ENCODE measurements at regions not wholly inside any gene's neighbourhood (a gene's known extent, or its start where the extent isn't known, plus 50 kb on each side); places are given as distances from the start of the nearest gene placed in this dataset.

DNA sequence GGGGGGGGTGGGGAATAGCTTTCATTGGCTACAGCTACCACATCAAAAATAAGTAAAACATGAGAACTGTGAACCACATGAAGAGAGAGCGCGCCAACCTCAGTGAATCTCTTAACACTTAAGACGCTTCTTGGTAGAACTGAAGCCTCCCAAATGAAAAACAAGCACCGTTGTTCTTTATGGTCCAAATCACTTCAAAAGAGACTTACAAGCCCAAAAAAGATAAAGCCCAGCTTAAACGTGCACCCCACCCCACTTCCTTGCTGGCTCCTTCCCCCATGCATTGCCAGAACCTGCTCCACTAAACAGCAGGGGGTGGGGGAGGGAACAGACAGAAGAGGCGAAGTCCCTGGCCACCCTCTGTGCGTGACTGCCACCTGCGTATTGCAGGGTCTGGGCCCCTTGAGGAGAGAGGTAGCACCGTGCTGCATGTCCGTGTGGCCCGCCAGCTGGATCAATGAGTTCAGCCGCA, 479.1 kb downstream of the FOXO1 start:
- ATAC-seq (ENCODE audit: poor library complexity) (peak; percentile 59), DNase-seq (peak; percentile 55 to 93 (median 72))
- peaks cover 99% of the 10 kb centered on the region for H3K4me1 Mint-ChIP-seq (ENCODE audit: low read depth)
- peak overlapping the region; percentile 99 for H3K27ac Mint-ChIP-seq
- ChIA-PET POLR2A (interaction anchor here (0.6 to 5.0 kb wide), 53 partner anchors 8 to 496 kb away, joined by 3 to 125 read pairs (median 6); partner anchors contain the start of gene FOXO1), CTCF (interaction anchor here (1.2 to 1.3 kb wide), 3 partner anchors 10 to 34 kb away, joined by 3 to 4 read pairs (median 3); no protein-coding TSS in a partner anchor)
- H3K27ac ChIP-seq (ENCODE audit: low read depth in 1 of 2, low read length in 2 of 2) = peak overlapping the region; percentile 71 to 76
- no peaks in the 10 kb centered on the region for H3K36me3 Mint-ChIP-seq (ENCODE audit: low read depth)
- H3K27me3 Mint-ChIP-seq = no peaks in the 10 kb centered on the region
- H3K4me3 Mint-ChIP-seq = peak overlapping the region; percentile 79
- peak overlapping the region; percentile 42 for H3K4me3 ChIP-seq (ENCODE audit: low read length)
- H3K36me3 ChIP-seq (ENCODE audit: insufficient read depth, low read length) = no peaks in the 10 kb centered on the region
- H3K4me1 ChIP-seq (ENCODE audit: insufficient read depth, low read length) = peaks cover 75% of the 10 kb centered on the region
- no peaks in the 10 kb centered on the region for H3K27me3 ChIP-seq (ENCODE audit: control insufficient read depth in 1 of 2, insufficient read depth in 2 of 2, low read length in 2 of 2)
- TF ChIP-seq, protein P1, sequence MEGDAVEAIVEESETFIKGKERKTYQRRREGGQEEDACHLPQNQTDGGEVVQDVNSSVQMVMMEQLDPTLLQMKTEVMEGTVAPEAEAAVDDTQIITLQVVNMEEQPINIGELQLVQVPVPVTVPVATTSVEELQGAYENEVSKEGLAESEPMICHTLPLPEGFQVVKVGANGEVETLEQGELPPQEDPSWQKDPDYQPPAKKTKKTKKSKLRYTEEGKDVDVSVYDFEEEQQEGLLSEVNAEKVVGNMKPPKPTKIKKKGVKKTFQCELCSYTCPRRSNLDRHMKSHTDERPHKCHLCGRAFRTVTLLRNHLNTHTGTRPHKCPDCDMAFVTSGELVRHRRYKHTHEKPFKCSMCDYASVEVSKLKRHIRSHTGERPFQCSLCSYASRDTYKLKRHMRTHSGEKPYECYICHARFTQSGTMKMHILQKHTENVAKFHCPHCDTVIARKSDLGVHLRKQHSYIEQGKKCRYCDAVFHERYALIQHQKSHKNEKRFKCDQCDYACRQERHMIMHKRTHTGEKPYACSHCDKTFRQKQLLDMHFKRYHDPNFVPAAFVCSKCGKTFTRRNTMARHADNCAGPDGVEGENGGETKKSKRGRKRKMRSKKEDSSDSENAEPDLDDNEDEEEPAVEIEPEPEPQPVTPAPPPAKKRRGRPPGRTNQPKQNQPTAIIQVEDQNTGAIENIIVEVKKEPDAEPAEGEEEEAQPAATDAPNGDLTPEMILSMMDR (IDR thresholded peaks at IDR 0.05) = no peak
- H3K9me3 ChIP-seq (ENCODE audit: control insufficient read depth in 1 of 2, insufficient read depth in 1 of 2, low read length in 2 of 2) = no peaks in the 10 kb centered on the region
- H3K9me3 Mint-ChIP-seq = no peaks in the 10 kb centered on the region
- intact Hi-C loops (cut with DNase I, micrococcal nuclease) = loop anchor here (1.0 to 5.0 kb wide), 10 partner anchors 17 to 480 kb away; partner anchors contain the start of gene FOXO1 (in 2 of the 2)

DNA sequence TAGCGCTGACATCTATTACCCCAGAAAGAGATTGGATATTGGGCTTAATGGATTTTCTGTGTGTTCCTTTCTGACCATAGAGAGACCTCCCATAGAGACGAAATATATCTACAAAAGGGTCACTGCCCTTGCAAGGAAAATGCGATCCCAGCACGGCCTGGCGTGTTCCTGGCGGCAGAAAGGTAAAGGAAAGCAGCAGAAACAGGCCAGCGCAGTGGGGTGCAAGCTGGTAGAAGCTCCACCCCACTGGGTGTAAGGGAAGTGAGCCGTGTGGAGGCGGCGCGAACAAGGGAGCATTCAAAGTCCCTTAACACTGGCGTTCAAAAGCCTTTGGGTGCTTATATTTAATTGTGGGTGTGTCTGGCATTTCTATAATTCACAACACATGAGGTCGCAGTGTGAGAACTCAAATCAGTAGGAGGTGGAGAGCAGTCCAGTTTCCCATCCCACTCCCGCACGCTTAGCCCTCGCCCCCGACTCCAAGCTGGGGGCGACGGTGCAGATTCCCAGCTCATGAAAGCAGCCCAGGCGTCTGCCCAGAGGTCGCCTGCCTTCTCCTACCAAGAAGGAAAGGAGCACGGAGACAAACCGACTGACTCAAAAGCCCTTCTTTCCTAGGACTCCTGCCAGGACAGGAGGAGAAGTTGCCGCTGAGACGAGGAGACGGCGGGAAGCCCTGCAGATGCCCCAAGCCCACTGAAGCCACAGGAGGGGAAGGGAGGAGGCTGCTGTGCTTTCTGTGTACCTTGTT, 478.4 kb downstream of the FOXO1 start:
- Mint-ChIP-seq H3K9me3 (no peaks in the 10 kb centered on the region), H3K27ac (peak overlapping the region; percentile 99), H3K4me1 (ENCODE audit: low read depth) (peaks cover 95% of the 10 kb centered on the region), H3K4me3 (peak overlapping the region; percentile 79), H3K27me3 (no peaks in the 10 kb centered on the region), H3K36me3 (ENCODE audit: low read depth) (no peaks in the 10 kb centered on the region)
- ChIA-PET POLR2A (interaction anchor here (0.7 to 5.0 kb wide), 43 partner anchors 9 to 495 kb away, joined by 3 to 125 read pairs (median 7); partner anchors contain the start of gene FOXO1), CTCF (interaction anchor here (1.2 kb wide), 2 partner anchors 12 to 33 kb away, joined by 3 to 4 read pairs; no protein-coding TSS in a partner anchor)
- TF ChIP-seq, protein P1 (IDR thresholded peaks at IDR 0.05) = peak; percentile 15
- DNase-seq (peak; percentile 51 to 83 (median 68)), ATAC-seq (ENCODE audit: poor library complexity) (peak; percentile 60)
- intact Hi-C loops (cut with DNase I, micrococcal nuclease) = loop anchor here (1.0 to 5.0 kb wide), 10 partner anchors 17 to 479 kb away; partner anchors contain the start of gene FOXO1 (in 2 of the 2)
- Histone ChIP-seq H3K27ac (ENCODE audit: low read depth in 1 of 2, low read length in 2 of 2) (peak overlapping the region; percentile 71 to 76), H3K4me1 (ENCODE audit: insufficient read depth, low read length) (peaks cover 78% of the 10 kb centered on the region), H3K36me3 (ENCODE audit: insufficient read depth, low read length) (no peaks in the 10 kb centered on the region), H3K27me3 (ENCODE audit: control insufficient read depth in 1 of 2, insufficient read depth in 2 of 2, low read length in 2 of 2) (no peaks in the 10 kb centered on the region), H3K9me3 (ENCODE audit: control insufficient read depth in 1 of 2, insufficient read depth in 1 of 2, low read length in 2 of 2) (no peaks in the 10 kb centered on the region), H3K4me3 (ENCODE audit: low read length) (peak overlapping the region; percentile 42)

DNA sequence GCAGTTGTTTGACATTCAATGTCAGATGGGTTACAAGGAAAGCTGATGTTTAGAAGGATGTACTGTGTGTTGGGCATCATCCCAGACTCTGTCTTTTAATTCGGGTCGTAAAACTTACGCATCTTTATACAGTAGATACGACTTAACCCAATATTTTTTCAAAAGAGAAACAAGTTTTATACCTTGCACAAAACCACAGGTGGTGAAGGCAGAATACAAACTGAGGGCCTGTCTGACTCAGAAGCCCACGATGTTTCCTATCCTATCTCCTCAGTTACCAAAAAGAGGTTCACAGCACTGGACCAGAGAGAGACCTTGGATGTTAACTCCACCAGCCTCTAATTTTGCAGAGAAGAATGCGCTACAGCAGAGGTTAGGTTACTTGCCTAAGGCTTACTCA, 477.0 kb downstream of the FOXO1 start:
- H3K4me3 Mint-ChIP-seq = peak overlapping the region; percentile 79
- Histone ChIP-seq H3K36me3 (ENCODE audit: insufficient read depth, low read length) (no peaks in the 10 kb centered on the region), H3K4me1 (ENCODE audit: insufficient read depth, low read length) (peaks cover 73% of the 10 kb centered on the region), H3K27ac (ENCODE audit: low read depth in 1 of 2, low read length in 2 of 2) (peak overlapping the region; percentile 60 to 71), H3K9me3 (ENCODE audit: control insufficient read depth in 1 of 2, insufficient read depth in 1 of 2, low read length in 2 of 2) (no peaks in the 10 kb centered on the region), H3K27me3 (ENCODE audit: control insufficient read depth in 1 of 2, insufficient read depth in 2 of 2, low read length in 2 of 2) (no peaks in the 10 kb centered on the region), H3K4me3 (ENCODE audit: low read length) (no peak overlapping the region)
- H3K27ac Mint-ChIP-seq = peak overlapping the region; percentile 99
- ChIA-PET CTCF (interaction anchor here (1.6 to 2.0 kb wide), 2 partner anchors 17 to 120 kb away, joined by 4 to 8 read pairs; no protein-coding TSS in a partner anchor), POLR2A (interaction anchor here (0.7 to 5.8 kb wide), 7 partner anchors 10 to 1208 kb away, joined by 3 to 99 read pairs (median 16); partner anchors contain the start of gene FOXO1)
- peaks cover 92% of the 10 kb centered on the region for H3K4me1 Mint-ChIP-seq (ENCODE audit: low read depth)
- intact Hi-C loops (cut with DNase I, micrococcal nuclease) = loop anchor here (5.0 kb wide), 3 partner anchors 117 to 478 kb away; partner anchors contain the start of gene FOXO1 (in 1 of the 2)
- DNase-seq (peak in 5 of 14 experiments; percentile 13 to 58 (median 41)), ATAC-seq (ENCODE audit: poor library complexity) (peak; percentile 3)
- no peaks in the 10 kb centered on the region for H3K36me3 Mint-ChIP-seq (ENCODE audit: low read depth)
- no peaks in the 10 kb centered on the region for H3K27me3 Mint-ChIP-seq
- H3K9me3 Mint-ChIP-seq = no peaks in the 10 kb centered on the region
- TF ChIP-seq, protein P1 (IDR thresholded peaks at IDR 0.05) = no peak
